GM20000 (cell line): ENCODE measurements at regions not wholly inside any gene's neighbourhood (a gene's known extent, or its start where the extent isn't known, plus 50 kb on each side); places are given as distances from the start of the nearest gene placed in this dataset.

Experiments used
- DNase-seq: peaks from one replicate; pipeline ENCODE4 v3.0.0; 2012; ENCODE audit warnings: low spot score
- TF ChIP-seq, protein P1 (sequence below): IDR thresholded peaks from 2 replicates; pipeline ENCODE4 v1.5.1; 2012; ENCODE audit warnings: mild to moderate bottlenecking, control low read depth; ENCODE audit errors: extremely low read depth, missing control alignments

DNA sequence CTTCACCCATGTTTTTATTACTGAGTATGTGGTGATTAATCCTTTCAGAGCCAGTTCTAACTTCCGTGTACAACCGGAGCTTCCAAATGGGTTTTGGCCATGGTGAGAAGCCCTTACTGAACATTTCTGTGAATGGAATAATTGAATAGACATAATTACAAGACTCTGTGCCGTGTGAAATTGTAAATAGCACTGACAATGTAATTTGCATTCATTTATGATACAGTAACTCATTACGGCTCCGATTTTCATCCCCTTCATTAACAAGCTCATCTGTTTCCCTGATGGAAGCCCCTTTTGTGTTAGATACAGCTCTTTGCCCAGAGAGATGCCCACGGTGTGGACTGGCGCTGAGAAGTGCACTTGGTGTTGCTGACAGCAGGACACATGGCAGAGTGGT, 891.0 kb downstream of the AACS start:
- TF ChIP-seq, protein P1, sequence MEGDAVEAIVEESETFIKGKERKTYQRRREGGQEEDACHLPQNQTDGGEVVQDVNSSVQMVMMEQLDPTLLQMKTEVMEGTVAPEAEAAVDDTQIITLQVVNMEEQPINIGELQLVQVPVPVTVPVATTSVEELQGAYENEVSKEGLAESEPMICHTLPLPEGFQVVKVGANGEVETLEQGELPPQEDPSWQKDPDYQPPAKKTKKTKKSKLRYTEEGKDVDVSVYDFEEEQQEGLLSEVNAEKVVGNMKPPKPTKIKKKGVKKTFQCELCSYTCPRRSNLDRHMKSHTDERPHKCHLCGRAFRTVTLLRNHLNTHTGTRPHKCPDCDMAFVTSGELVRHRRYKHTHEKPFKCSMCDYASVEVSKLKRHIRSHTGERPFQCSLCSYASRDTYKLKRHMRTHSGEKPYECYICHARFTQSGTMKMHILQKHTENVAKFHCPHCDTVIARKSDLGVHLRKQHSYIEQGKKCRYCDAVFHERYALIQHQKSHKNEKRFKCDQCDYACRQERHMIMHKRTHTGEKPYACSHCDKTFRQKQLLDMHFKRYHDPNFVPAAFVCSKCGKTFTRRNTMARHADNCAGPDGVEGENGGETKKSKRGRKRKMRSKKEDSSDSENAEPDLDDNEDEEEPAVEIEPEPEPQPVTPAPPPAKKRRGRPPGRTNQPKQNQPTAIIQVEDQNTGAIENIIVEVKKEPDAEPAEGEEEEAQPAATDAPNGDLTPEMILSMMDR, result no peak
- DNase-seq, result no peak

DNA sequence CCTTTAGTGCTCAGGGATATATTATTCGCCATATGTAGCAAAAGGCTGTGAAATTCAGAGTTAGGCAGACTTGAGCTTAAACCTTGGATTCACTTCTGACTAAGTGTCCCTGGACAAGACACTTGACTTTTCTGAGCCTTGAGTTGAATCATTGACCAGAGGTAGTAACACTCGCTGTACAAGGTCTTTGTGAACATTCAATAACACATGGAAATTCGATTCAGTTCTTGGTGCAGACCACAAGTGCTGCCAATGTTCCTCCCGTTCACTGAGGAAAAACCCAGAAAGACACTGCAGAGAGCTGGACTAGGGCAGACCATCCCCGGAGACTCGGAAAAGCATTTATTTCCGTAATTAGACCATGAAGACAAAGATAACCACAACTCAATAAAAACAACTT, 901.4 kb downstream of the AACS start:
- no peak for DNase-seq
- TF ChIP-seq, protein P1, result no peak

DNA sequence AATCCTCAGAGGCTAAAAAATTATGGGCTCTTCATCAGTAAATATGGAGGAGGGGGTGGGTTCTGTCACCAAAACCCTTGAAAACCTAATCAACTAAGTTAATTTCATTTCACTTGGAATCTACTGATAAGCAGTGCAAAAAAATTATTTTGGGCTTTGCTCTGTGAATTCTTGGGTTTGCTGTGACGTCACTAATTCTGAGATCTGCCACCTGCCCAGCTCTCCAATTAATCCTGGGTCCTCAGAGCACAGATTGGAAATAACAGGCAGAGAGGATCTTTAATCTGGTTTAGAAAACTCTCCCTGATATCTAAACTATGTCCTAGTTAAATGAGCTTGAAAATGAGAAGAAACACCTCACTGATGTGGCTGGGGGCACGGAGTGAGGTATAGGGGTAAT, 903.2 kb downstream of the AACS start:
- DNase-seq, result no peak
- TF ChIP-seq, protein P1, result no peak

DNA sequence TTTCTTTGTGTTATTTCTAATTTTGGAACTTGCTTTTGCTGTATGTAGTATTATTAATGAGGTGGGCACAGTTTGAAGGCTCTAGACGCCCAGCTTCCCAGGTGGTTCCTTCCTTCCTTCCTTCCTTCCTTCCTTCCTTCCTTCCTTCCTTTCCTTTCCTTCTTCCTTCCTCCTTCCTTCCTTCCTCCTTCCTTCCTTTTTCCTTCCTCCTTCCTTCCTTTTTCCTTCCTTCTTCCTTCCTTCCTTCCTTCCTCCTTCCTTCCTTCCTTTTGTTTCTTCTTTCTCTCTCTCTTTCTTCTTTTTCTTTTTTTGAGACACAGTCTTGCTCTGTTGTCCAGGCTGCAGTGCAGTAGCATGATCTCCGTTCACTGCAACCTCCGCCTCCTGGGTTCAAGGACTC, 906.7 kb downstream of the AACS start:
- TF ChIP-seq, protein P1, result no peak
- no peak for DNase-seq

DNA sequence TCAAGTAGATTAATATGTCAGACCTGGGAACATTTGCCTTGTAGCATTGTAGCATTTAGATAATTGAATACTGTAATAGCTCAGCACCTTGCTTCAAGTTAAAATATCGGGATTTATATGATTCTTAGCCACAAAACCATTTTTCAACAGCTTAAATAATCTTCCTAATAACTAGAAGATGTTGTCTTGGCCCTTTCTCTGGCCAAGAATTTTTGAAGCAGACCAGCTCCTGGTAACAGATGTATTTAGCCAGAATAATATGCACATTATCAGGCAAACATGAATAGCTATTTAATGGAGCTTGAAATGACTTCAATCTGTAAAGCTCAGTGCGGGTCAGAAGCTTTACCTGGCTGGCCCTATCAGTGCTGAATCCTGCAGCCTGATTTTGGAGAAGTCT, 913.1 kb downstream of the AACS start:
- DNase-seq, result no peak
- TF ChIP-seq, protein P1, result no peak

DNA sequence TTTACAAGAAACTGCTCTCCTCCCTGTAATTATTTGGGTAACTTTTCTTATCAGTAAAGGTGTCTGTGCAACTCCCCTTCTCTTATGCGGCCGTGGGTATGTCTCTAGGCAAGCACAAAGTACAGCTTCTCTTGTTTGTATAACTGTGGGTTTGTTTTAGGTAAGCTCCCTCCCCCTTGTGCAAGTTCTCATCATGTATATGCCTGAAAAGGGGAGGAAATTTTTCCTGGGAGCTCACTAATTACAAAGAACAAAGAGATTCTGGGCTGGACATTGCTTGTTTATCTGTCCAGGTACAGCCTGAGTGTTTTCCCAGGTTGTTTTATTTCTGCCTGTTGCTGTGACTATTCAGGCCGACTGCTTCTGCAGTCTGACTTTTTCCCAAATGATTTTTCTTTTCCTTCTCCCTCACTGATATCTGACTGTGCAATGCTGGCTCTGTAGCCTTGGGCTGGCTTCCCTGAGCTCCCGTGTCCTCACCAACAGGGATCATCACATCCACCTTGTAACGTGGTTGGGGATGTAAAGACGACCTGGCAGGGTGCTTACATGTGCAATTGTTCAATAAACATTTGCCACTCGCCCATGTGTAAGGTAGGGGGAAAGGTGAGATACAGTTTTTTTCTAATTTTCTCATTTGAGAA, 916.5 kb downstream of the AACS start:
- TF ChIP-seq, protein P1, result no peak
- DNase-seq, result no peak

DNA sequence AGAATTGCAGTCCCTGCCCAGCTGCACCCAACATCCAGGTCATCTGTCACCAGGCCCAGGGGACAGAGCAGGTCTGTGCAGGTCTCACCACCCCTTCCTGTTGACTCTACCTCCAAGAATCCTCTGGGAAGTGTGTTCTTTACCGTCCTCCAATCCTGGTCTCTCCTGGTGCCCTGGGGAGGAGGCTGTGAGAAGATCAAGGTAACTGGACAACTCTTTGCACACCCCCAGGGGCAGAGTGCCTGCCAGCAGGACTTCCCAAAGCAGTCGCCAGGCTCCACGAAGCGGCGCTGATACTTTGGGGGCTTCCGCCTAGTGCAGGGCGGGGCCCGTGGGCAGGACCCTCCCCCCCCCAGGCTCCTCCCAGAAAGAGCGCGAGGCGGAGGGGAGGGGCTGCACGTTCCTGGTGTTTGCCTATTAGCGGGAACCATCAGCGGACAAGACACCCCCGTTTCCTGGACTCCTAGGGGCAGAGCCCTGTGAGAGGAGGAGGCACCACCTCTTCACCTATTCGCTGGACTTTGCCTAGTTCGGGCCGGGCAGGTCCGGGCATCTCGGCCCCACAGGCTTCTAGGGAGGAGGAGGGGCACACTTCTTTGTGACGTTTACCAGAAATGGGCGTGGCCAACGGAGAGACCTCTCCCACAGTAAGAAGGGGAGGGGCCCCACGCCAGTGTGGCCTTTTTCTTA, 918.0 kb downstream of the AACS start:
- TF ChIP-seq, protein P1, result no peak
- no peak for DNase-seq
